NCI-H146 treated with DMSO at 0.1 percent for 48 hours (cell line): ENCODE measurements at regions not wholly inside any gene's neighbourhood (a gene's known extent, or its start where the extent isn't known, plus 50 kb on each side); places are given as distances from the start of the nearest gene placed in this dataset.

ENCODE experiments used
- DNase-seq: peaks from one replicate; lab custom pipeline; 2025; ENCODE audit not compliant: unreplicated experiment; lab: John Stamatoyannopoulos, UW

- DNase-seq = no peak
Measured at GRCh38 chr6:96460052-96460700, 61.4 kb upstream of the UFL1 start.

- DNase-seq = no peak
Measured at GRCh38 chr6:96465321-96465903, 56.2 kb upstream of the UFL1 start.

GRCh38 chr6:96466147-96466863 is 55.3 kb upstream of the UFL1 start:
- no peak for DNase-seq

- DNase-seq = no peak
Measured at GRCh38 chr6:96467814-96468213, 53.8 kb upstream of the UFL1 start.

- DNase-seq = no peak
Measured at GRCh38 chr6:96468281-96468680, 53.3 kb upstream of the UFL1 start.

GRCh38 chr6:96468681-96469224 is 52.9 kb upstream of the UFL1 start:
- DNase-seq = no peak

GRCh38 chr6:96469312-96469711 is 52.3 kb upstream of the UFL1 start:
- DNase-seq = no peak

GRCh38 chr6:96470296-96470695 is 51.3 kb upstream of the UFL1 start:
- no peak for DNase-seq
